GM21723 (cell line): ENCODE measurements at regions not wholly inside any gene's neighbourhood (a gene's known extent, or its start where the extent isn't known, plus 50 kb on each side); places are given as distances from the start of the nearest gene placed in this dataset.
"Not testable (repeated sequence)": the region's sequence is repeated elsewhere in the genome, so short reads cannot be mapped to it uniquely, and the experiment has no call there.

Experiments used
- ATAC-seq: cut with Tn5 transposase; IDR thresholded peaks from one replicate; pipeline ENCODE4 v1.9.1; 2021; ENCODE audit warnings: mild to moderate bottlenecking, moderate library complexity; ENCODE audit not compliant: unreplicated experiment

DNA sequence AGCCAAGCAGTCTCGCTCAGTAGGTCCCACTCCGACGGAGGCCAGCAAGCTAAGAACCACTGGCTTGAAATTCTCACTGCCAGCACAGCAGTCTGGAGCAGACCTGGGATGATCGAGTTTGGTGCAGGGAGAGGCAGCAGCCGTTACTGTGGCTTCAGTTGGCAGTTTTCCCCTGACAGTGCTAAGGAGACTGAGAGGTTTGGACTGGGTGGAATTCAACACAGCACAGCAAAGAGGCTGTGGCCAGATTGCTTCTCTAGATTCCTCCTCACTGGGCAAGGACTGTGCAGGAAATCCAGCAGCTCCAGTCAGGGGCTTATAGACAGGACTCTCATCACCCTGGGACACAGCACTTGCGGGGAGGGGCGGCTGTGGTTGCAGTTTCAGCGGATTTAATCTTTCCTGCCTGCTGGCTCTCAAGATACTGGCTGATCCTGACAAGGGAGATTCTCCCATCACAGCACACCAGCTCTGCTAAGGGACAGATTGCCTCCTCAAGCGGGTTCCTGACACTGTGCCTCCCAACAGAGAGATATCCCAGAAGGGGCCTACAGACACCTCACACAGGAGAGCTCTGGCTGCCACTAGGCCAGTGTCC is 122.1 kb downstream of the YIPF5 start:
- ATAC-seq: no peak

DNA sequence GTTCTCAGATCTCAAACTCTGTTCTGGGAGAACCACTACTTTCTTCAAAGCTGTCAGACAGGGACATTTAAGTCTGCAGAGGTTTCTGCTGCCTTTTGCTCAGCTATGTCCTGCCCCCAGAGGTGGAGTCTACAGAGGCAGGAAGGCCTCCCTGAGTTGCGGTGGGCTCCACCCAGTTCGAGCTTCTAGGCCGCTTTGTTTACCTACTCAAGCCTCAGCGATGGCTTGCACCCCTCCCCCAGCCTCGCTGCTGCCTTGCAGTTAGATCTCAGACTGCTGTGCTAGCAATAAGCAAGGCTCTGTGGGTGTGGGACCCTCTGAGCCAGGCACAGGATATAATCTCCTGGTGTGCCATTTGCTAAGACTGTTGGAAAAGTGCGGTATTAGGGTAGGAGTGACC is 115.1 kb downstream of the YIPF5 start:
- not testable (repeated sequence) for ATAC-seq

DNA sequence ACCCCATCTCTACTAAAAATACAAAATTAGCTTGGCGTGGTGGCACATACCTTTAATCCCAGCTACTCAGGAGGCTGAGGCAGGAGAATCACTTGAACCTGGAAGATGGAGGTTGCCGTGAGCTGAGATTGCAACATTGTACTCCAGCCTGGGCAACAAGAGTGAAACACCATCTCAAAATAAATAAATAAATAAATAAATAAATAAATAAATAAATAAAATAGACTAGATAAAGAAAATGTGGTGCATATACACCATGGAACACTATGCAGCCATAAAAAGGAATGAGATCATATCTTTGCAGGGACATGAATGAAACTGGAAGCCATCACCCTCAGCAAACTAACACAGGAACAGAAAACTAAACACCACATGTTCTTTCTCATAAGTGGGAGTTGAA is 110.4 kb downstream of the YIPF5 start:
- ATAC-seq: not testable (repeated sequence)

DNA sequence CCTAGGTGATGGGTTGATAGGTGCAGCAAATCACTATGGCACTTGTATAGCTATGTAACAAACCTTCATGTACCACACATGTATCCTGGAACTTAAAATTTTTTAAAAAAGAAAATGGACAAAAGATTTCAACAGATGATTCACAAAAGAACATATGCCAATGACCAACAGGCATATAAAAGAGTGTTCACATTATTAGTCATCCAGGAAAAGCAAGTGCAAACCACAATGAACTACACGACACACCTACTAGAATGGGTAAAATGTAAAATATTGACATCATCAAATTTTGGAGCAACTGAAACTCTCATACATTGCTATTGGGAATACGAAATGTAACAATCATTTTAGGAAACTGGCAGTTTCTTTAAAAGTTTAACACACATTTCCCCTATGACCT is 109.9 kb downstream of the YIPF5 start:
- ATAC-seq: no peak

DNA sequence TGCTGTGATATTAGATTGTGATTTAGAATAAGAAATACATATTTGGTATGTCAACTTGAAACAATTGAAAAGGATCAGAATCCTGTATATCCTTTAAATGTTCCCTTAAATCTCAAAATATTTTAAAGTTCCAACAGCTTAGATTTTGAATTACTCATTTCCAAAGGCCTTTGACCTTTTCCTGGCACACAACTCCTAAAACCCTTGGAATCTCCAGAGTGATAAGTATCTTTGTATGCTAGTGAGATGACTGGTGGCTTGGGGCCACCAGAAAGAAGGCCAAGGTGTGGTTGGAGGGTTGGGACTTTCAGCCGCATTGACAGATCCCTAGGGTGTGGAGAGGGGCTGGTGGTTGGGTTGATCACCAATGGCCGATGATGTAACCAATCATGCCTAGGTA is 104.7 kb downstream of the YIPF5 start:
- ATAC-seq: no peak

DNA sequence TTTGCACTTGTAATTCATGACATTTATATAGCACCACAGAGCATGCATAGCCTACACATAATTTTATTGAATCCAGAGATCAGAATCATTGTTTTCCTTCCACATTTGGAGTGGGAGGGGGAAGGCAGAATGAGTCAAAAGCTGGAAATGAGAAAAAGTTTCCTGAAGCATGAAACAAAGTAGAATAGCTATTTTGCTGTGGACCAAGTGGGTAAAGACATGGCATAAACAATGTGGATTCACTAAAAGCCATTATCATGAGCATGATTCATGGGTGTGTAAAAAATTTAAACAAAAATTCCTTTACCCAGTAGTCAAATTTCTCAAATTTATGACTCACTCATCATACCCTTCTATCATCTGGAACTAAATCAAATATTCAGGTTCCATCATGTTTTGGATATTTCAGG is 97.9 kb downstream of the YIPF5 start:
- ATAC-seq: no peak

DNA sequence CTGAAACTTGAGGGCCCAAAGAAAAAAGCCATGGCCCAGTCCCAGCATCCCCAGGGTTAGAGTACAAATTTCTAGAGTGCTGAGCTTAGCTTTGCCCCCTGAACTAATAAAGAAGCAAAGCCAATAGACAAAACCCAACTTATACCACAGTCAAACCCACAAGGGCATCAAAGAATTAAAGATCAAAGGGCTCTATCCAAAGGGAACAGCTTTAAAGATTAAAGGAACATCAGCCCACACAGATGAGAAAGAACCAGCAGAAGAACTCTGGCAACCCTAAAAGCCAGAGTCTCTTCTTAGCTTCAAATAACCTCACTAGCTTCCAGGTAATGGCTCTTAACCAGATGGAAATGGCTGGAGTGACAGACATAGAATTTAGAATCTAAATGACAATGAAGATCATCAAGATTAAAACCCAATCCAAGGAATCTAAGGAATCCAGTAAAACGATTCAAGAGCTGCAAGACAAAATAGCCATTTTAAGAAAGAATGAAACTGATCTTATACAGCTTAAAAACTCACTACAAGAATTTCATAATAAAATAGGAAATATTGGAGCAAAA is 93.9 kb downstream of the YIPF5 start:
- ATAC-seq: no peak

DNA sequence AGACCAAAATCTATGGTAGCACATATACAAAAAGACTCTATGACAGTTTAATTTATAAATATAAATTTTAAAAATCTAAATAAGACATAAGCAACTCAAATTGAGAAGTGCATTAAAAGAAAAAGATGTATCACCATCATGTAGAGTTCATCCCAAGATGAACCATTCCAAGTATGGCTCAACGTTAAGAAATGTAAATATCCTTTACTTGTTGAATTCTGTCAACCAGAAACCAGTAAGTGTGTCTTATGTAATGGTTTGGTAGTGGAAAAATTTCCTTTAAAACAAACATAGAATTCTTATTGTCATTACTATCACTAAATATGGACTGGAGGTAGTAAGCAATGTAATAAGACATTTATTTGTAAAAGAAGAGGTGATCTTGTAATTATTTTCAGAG is 87.3 kb downstream of the YIPF5 start:
- no peak for ATAC-seq

DNA sequence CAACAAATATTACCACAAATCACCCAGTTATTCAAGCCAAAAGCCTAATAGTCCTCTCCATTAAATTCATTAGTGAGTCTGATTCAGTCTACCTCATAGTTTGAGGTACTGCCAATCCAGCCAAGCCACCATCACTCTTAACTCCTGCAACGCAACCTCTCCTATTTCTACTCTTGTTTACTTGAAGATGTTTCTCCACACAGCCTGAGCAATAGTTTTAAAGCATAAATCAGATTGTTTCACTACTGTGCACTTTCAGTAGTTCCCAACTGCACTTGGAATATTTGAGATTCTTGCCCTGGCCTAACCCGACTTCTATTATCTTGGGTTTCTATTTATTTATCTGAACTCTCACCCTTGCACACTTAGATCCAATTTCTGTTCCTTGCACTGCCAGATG is 85.5 kb downstream of the YIPF5 start:
- no peak for ATAC-seq

DNA sequence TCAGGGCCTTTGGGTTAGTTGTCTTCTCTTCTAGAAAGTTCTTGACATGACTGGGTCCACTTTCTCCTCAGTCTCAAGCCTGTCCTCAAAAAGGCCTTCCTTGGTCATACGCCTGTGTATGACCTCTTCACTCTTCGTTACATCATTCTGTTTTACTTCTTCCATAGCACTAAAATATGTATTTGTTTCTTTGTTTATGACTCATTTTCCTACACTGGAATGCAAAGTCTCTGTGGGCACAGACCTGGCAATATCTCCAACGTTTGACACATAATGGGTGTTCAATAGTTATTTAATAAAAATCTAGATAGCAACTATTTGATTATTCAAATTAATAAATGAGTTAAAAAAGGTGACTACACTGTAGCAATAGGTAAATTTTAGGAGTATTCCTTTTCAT is 85.1 kb downstream of the YIPF5 start:
- no peak for ATAC-seq

DNA sequence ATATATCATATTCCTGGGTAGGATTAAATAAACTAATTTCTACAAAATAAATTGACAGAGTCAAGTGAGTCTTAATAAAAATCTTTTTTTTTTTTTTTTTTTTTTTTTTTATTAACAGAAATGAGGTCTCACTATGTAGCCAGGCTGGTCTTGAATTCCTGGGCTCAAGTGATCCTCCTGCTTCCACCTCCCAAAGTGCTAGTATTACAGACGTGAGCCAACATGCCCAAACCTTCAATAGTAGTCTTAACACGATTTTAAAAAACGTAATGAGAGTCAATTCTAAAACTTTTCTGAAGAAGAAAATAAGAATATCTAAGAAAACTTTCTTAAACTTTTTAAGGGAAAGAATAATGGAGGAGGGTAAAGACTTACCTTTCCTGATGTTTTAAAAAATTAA is 84.2 kb downstream of the YIPF5 start:
- no peak for ATAC-seq

DNA sequence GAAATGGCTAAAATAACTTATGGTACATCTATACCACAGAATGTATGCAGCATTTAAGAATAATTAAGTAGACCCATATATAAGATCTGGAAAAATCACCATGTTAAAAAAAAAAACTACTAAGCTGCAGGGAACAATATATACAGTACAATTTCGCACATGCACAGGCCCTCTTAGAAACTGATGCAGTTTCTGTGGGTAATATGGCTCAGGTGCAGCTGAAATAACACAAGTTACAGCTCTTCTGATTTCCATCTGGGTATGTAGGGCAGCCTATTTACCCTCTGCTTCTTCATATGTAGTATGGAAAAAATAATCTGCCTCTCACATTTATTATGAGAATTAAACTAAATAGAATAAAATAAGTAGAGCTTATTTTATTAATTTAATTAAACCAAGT is 82.9 kb downstream of the YIPF5 start:
- no peak for ATAC-seq

DNA sequence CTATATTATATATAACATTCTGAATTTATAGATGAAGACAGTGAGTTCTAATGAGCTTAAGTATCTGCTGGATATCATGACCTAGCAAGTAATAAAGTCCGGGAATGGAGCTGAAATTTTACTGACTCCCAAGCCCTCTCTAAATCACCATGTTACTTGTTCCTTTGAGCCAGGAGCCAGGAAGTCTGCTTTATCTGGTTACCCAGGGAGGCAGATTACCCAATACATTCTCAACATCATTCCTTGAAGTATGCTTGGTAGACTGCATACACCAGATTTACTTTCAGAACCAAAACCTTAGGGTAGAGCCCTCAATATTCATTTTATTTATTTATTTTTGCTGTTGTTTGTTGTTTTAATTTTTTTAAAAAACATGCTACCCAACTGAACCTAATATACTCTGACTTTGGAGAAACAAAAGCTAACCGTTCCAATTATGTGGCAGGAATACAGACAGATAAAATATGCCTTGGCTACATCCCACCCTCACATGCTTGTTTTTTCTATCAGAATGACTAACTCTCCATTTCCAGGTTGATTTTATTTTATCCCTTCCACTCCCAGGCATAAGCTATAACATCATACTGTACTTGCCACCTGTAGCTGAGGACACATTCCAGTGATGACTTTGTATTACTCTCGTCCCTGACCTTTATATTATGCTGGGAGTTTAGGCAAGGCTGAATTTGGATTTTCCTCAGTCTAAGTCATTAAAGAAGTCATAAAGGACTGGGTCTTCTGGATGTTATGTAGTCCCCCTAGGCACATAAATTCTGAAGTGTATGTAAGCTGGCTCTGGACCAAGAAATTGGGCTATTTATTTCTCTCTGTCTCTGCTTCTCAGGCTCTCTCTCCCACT is 82.0 kb downstream of the YIPF5 start:
- ATAC-seq: no peak

DNA sequence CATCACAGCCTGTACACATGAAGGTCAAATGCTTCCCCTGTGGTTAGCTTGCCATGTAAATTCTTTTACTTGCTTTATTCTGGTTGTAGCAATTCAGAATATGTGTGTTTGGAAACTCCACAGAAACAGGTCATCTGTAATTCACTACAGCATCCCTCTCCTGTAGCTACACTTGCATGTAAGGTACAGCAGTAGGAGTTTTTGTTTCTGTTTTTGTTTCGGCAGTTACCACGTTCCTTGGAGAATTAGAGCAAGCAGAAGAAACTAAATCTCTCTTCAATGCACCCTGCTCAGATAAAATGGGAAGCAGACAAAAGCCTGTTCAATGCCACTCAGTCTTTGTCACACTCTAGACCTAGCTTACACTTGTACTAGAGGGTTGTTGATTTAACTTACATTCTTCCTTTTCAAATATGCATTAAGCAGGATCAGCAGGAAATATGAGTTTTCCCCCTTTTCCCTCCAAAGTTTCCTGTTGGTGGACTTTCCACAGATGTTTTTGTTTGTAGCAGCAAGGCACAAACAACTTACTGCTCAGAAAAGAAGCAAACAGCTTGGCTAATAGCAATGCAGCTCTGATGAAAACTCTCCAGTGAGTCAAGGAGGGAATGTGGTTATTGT is 80.9 kb downstream of the YIPF5 start:
- peak; percentile 75 for ATAC-seq

DNA sequence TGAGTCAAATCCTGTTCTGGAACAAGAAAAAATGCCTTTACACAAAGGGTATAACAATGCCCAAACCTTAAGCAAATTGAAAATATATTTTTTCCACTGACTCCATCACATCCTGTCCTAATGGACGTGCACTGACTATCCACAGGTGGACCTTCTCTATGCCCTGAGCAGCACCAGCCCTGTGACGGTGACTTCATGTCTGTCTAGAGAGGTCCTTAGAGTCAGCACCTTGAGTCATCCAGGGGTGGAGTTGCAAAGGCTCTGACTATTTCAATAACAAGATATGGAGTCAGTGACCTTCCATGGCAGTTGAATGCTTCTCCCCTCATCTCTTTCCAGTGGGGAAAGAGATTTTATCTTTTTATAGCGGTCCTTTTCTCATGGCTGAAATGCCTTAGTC is 78.0 kb downstream of the YIPF5 start:
- no peak for ATAC-seq

DNA sequence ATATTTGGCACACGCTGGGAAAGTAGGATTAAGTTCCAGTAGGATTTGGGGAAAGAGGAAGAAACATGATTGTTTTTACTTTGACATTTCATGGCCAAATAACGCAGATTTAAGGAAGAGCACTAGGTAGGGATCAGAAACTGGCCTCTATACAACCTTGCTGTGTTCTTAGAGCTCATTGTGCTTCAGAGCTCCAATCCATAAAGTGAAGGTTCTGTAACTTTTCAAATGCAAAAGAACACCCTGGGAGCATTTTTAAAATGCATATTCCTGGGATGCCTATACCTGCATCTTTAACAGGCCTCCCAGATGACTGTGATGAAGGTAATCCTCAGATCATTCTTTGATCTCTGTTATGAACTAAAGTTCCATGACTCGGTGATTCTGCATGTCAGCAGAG is 77.1 kb downstream of the YIPF5 start:
- ATAC-seq: no peak

DNA sequence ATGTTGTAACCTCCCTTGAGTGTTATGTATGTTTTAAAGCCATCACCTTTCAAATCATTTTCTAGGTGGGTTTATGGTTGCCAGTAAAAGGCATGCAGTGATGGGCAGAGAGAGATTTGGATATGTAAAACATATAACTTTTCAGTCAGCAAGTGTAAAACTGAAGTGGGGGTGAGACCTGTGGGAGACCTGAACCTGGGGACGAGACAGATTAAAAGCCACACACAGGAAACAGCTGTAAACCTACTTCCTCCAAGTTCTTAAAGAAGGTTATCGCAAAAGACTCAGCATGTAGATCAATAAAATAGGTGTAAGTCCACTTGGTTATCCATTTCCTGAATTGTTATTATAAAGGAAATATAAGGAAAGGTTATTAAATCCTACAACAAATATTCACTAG is 76.6 kb downstream of the YIPF5 start:
- no peak for ATAC-seq

DNA sequence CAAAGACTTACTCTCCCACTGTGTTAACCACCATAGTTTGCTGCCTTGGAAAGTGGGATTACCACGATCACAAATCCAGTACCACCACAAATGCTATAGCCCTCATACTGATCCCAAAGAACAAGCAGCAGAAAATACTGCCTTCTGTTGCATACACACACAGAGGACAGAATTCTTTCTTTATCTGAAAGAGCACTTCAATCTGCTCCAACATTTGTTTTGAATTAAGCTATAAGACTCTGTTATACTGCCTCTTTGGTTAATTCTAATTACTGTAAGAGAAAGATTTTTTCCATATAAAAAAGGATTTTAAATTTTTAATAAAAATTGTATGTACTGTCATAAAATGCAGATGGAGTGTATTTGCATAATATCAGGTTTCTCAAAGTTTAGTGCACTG is 69.8 kb downstream of the YIPF5 start:
- ATAC-seq: no peak

DNA sequence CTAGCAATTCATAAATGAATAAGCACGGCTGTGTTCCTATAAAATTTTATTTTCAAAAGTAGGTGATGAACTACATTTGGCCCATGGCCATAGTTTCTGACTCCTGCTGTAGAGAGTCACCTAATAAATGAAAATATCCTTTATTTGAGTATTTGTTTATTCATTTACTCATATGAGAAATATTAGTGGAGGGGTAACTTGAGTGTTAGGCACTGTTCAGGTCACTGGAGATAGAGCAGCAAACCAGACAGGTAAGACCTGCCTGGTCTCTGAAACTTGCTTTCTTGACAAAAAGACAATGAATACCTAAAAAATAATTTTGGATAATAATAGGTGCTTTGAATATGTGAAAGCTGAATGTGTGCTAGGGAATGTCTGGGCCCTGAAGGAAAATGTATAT is 68.8 kb downstream of the YIPF5 start:
- ATAC-seq: no peak

DNA sequence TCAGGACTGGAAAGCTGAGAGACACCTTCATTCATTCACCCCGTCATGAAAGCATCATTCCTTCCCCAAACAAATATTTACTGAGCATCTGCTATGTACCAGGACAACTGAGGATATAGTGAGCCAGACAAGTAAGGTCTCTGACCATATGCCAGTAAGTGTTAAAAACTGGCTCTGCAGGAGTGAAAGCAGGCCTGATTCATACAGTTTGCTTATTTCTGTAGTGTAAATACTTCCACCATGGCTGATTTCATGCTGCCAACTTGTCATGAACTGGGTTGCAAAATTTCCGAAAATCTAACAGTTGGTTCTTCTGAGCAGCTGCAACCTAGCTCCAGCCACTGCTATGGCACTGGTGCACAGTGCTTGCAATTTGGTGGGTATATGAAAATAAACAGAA is 68.1 kb downstream of the YIPF5 start:
- no peak for ATAC-seq

DNA sequence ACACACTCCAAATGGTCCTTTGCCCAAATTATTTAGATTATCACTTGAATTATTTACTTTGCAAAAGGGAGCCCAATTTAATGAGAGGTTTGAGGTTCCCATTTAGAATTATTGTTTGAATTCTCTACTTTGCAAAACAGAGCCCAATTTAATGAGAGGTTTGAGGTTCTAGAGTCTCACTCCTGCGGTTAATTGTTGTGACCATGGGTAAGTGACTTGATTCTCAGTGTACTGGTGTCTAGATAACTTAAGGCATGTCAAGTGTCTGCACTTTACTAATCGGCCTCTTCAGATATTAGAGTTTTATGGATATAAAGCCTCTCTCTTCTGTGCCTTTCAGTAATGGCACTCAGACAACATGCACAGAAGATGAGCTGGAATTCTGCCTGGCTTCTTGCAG is 67.5 kb downstream of the YIPF5 start:
- ATAC-seq: no peak
